HepG2 (cell line): ENCODE measurements at regions not wholly inside any gene's neighbourhood (a gene's known extent, or its start where the extent isn't known, plus 50 kb on each side); places are given as distances from the start of the nearest gene placed in this dataset.

Experiments
- CTCF ChIP-seq: sonication (generic); formaldehyde crosslinking; IDR thresholded peaks from 2 replicates; pipeline ENCODE4 v1.5.0; 2020; ENCODE audit warnings: mild to moderate bottlenecking, missing genetic modification reagents, moderate library complexity
- IRF9 ChIP-seq: sonication (generic); formaldehyde crosslinking; IDR thresholded peaks from 2 replicates; pipeline ENCODE4 v1.8.0; 2022; ENCODE audit warnings: missing genetic modification reagents, mild to moderate bottlenecking, borderline replicate concordance
- POLR2AphosphoS5 ChIP-seq: IDR thresholded peaks from 2 replicates; pipeline ENCODE4 v1.6.1; 2012; ENCODE audit warnings: low read depth, low read length
- RAD21 ChIP-seq: fragments of 450-650 bp; formaldehyde crosslinking; IDR thresholded peaks from 2 replicates; pipeline ENCODE4 v1.5.0; 2020; ENCODE audit warnings: mild to moderate bottlenecking
- RFX3 ChIP-seq: IDR thresholded peaks from 2 replicates; pipeline ENCODE4 v1.6.1; 2016; ENCODE audit warnings: missing biosample characterization, missing genetic modification reagents
- SRSF9 ChIP-seq: fragments of 200-400 bp; formaldehyde crosslinking; IDR thresholded peaks from 2 replicates; pipeline ENCODE4 v1.6.1; 2018; ENCODE audit warnings: borderline replicate concordance, mild to moderate bottlenecking, low read depth, low read length; ENCODE audit not compliant: insufficient read depth, poor library complexity, severe bottlenecking
- SUZ12 ChIP-seq: fragments of 150-350 bp; IDR thresholded peaks from 2 replicates; pipeline ENCODE4 v1.6.1; 2014; ENCODE audit warnings: low read depth, low read length
- TCF7L2 ChIP-seq: IDR thresholded peaks from 2 replicates; pipeline ENCODE4 v1.6.1; 2011; ENCODE audit warnings: mild to moderate bottlenecking, low read depth, low read length, moderate library complexity
- ZBTB33 ChIP-seq: sonication (generic); formaldehyde crosslinking; IDR thresholded peaks from 2 replicates; pipeline ENCODE4 v1.4.0; 2020; ENCODE audit warnings: missing genetic modification reagents
- ZNF574 ChIP-seq: sonication (generic); formaldehyde crosslinking; IDR thresholded peaks from 2 replicates; pipeline ENCODE4 v1.4.0; 2020; ENCODE audit warnings: missing genetic modification reagents
- ZNF580 ChIP-seq: IDR thresholded peaks from 2 replicates; pipeline ENCODE4 v1.6.1; 2016; ENCODE audit warnings: low read depth, borderline replicate concordance
- ZSCAN30 ChIP-seq: sonication (generic); formaldehyde crosslinking; IDR thresholded peaks from 2 replicates; pipeline ENCODE4 v1.5.0; 2020; ENCODE audit warnings: mild to moderate bottlenecking, missing genetic modification reagents

GRCh38 chr4:170538821-170539473 lies 449.2 kb upstream of the AADAT start:
- TF ChIP-seq ZNF580 = no peak
- TF ChIP-seq CTCF (CRISPR knock-in tag) = no peak
- no peak for TF ChIP-seq ZNF574 (CRISPR knock-in tag)
- TF ChIP-seq SRSF9 = no peak
- no peak for TF ChIP-seq TCF7L2
- no peak for TF ChIP-seq RFX3 (CRISPR knock-in tag)
- no peak for TF ChIP-seq POLR2AphosphoS5
- no peak for TF ChIP-seq ZSCAN30
- no peak for TF ChIP-seq SUZ12
- no peak for TF ChIP-seq RAD21 (CRISPR knock-in tag)
- TF ChIP-seq ZBTB33 (CRISPR knock-in tag) = no peak
- no peak for TF ChIP-seq IRF9 (CRISPR knock-in tag)
